ENCODE measurements at regions not wholly inside any gene's neighbourhood (a gene's known extent, or its start where the extent isn't known, plus 50 kb on each side); places are given as distances from the start of the nearest gene placed in this dataset.
A peak's percentile ranks its signal among the peaks of the same experiment; 100 is the strongest.

GRCh38 chr3:150074697-150075416 lies 104.2 kb upstream of the PFN2 start:
- Histone ChIP-seq H3K36me3 (no peaks in the 10 kb centered on the region), H3K9me3 (peaks cover 9% of the 10 kb centered on the region), H3K4me1 (no peaks in the 10 kb centered on the region), H3K27me3 (no peaks in the 10 kb centered on the region), H3K4me3 (no peak overlapping the region), H3K27ac (no peak overlapping the region)
- no peak for TF ChIP-seq CTCF (IDR thresholded peaks at IDR 0.05)
- intact Hi-C loops (cut with DNase I): no loop called here
- DNase-seq (no peak), ATAC-seq (no peak)

- DNase-seq (no peak), ATAC-seq (no peak)
- H3K9me3 ChIP-seq: peaks cover 9% of the 10 kb centered on the region
- H3K27ac ChIP-seq: no peak overlapping the region
- no peaks in the 10 kb centered on the region for H3K27me3 ChIP-seq
- H3K4me1 ChIP-seq: no peaks in the 10 kb centered on the region
- no peak overlapping the region for H3K4me3 ChIP-seq
- no peaks in the 10 kb centered on the region for H3K36me3 ChIP-seq
- intact Hi-C loops (cut with DNase I): no loop called here
- no peak for TF ChIP-seq CTCF (IDR thresholded peaks at IDR 0.05)
Observed at GRCh38 chr3:150074277-150074676, 103.6 kb upstream of the PFN2 start.

GRCh38 chr3:150073513-150073912 lies 102.8 kb upstream of the PFN2 start:
- no peak overlapping the region for H3K4me3 ChIP-seq
- no peak for DNase-seq
- intact Hi-C loops (cut with DNase I): no loop called here
- peaks cover 9% of the 10 kb centered on the region for H3K9me3 ChIP-seq
- H3K27me3 ChIP-seq: no peaks in the 10 kb centered on the region
- TF ChIP-seq CTCF (IDR thresholded peaks at IDR 0.05): no peak
- H3K36me3 ChIP-seq: no peaks in the 10 kb centered on the region
- H3K4me1 ChIP-seq: no peaks in the 10 kb centered on the region
- H3K27ac ChIP-seq: no peak overlapping the region
- no peak for ATAC-seq

- no peak overlapping the region for H3K4me3 ChIP-seq
- no peaks in the 10 kb centered on the region for H3K27me3 ChIP-seq
- intact Hi-C loops (cut with DNase I): no loop called here
- no peak for DNase-seq
- peaks cover 9% of the 10 kb centered on the region for H3K9me3 ChIP-seq
- H3K36me3 ChIP-seq: no peaks in the 10 kb centered on the region
- peak; percentile 58 for ATAC-seq
- no peak overlapping the region for H3K27ac ChIP-seq
- TF ChIP-seq CTCF (IDR thresholded peaks at IDR 0.05): no peak
- H3K4me1 ChIP-seq: no peaks in the 10 kb centered on the region
Observed at GRCh38 chr3:150073031-150073430, 102.3 kb upstream of the PFN2 start.

- no peaks in the 10 kb centered on the region for H3K4me1 ChIP-seq
- H3K4me3 ChIP-seq: no peak overlapping the region
- TF ChIP-seq CTCF (IDR thresholded peaks at IDR 0.05): no peak
- DNase-seq (no peak), ATAC-seq (no peak)
- H3K27ac ChIP-seq: no peak overlapping the region
- intact Hi-C loops (cut with DNase I): no loop called here
- H3K9me3 ChIP-seq: peaks cover 9% of the 10 kb centered on the region
- no peaks in the 10 kb centered on the region for H3K27me3 ChIP-seq
- H3K36me3 ChIP-seq: no peaks in the 10 kb centered on the region
Observed at GRCh38 chr3:150072576-150072975, 101.9 kb upstream of the PFN2 start.

- Histone ChIP-seq H3K4me1 (no peaks in the 10 kb centered on the region), H3K4me3 (no peak overlapping the region), H3K27me3 (peaks cover 3% of the 10 kb centered on the region), H3K9me3 (no peaks in the 10 kb centered on the region), H3K36me3 (no peaks in the 10 kb centered on the region), H3K27ac (no peak overlapping the region)
- intact Hi-C loops (cut with DNase I): no loop called here
- DNase-seq: no peak
- ATAC-seq: no peak
- TF ChIP-seq CTCF (IDR thresholded peaks at IDR 0.05): no peak
Observed at GRCh38 chr3:150070271-150070670, 99.6 kb upstream of the PFN2 start.

Data from upper lobe of right lung (tissue), 1 donor.